ENCODE measurements at regions not wholly inside any gene's neighbourhood (a gene's known extent, or its start where the extent isn't known, plus 50 kb on each side); places are given as distances from the start of the nearest gene placed in this dataset.
"Not testable (repeated sequence)": the region's sequence is repeated elsewhere in the genome, so short reads cannot be mapped to it uniquely, and the experiment has no call there.

- no peak for DNase-seq
Measured at GRCh38 chr10:80697926-80698325, 160.2 kb downstream of the SH2D4B start.

GRCh38 chr10:80699602-80700039, 161.9 kb downstream of the SH2D4B start:
- peak; percentile 69 for DNase-seq

GRCh38 chr10:80700252-80700651, 162.6 kb downstream of the SH2D4B start:
- no peak for DNase-seq

GRCh38 chr10:80700760-80701444, 163.2 kb downstream of the SH2D4B start:
- DNase-seq: no peak

- DNase-seq: no peak
Measured at GRCh38 chr10:80701706-80702105, 164.0 kb downstream of the SH2D4B start.

- peak; percentile 67 for DNase-seq
Measured at GRCh38 chr10:80702143-80702542, 164.4 kb downstream of the SH2D4B start.

- no peak for DNase-seq
Measured at GRCh38 chr10:80705899-80706298, 168.2 kb downstream of the SH2D4B start.

GRCh38 chr10:80708185-80708584, 170.5 kb downstream of the SH2D4B start:
- no peak for DNase-seq

GRCh38 chr10:80708808-80709207, 171.1 kb downstream of the SH2D4B start:
- DNase-seq: no peak

- no peak for DNase-seq
Measured at GRCh38 chr10:80709866-80710265, 172.2 kb downstream of the SH2D4B start.

- no peak for DNase-seq
Measured at GRCh38 chr10:80713398-80713928, 175.8 kb downstream of the SH2D4B start.

GRCh38 chr10:80714566-80714965, 176.9 kb downstream of the SH2D4B start:
- no peak for DNase-seq

GRCh38 chr10:80718024-80718423, 180.3 kb downstream of the SH2D4B start:
- DNase-seq: no peak

GRCh38 chr10:80719935-80720334, 182.2 kb downstream of the SH2D4B start:
- DNase-seq: no peak

GRCh38 chr10:80720549-80720948, 182.8 kb downstream of the SH2D4B start:
- DNase-seq: no peak

- DNase-seq: not testable (repeated sequence)
Measured at GRCh38 chr10:80728354-80728753, 190.7 kb downstream of the SH2D4B start.

- no peak for DNase-seq
Measured at GRCh38 chr10:80729896-80730295, 192.2 kb downstream of the SH2D4B start.

GRCh38 chr10:80730522-80730921, 192.8 kb downstream of the SH2D4B start:
- no peak for DNase-seq

GRCh38 chr10:80734589-80734988, 196.9 kb downstream of the SH2D4B start:
- no peak for DNase-seq

GRCh38 chr10:80737209-80737608, 199.5 kb downstream of the SH2D4B start:
- no peak for DNase-seq

GRCh38 chr10:80739328-80739727, 201.6 kb downstream of the SH2D4B start:
- DNase-seq: no peak

GRCh38 chr10:80739963-80740715, 202.4 kb downstream of the SH2D4B start:
- DNase-seq: peak; percentile 12

- DNase-seq: no peak
Measured at GRCh38 chr10:80741278-80741677, 203.6 kb downstream of the SH2D4B start.

GRCh38 chr10:80750268-80750667, 212.6 kb downstream of the SH2D4B start:
- DNase-seq: no peak

Data from RPMI8226 (cell line).